Lung (tissue), 11 donors: ENCODE measurements at regions not wholly inside any gene's neighbourhood (a gene's known extent, or its start where the extent isn't known, plus 50 kb on each side); places are given as distances from the start of the nearest gene placed in this dataset.

Experiments used
- ATAC-seq: fragments of 200-7000 bp; cut with Tn5 transposase; one replicate; pipeline ENCODE4 v1.9.1; 2020; ENCODE audit warnings: moderate number of reproducible peaks; ENCODE audit not compliant: insufficient read depth, low FRiP score
- DNase-seq, 3 donors: peaks; one replicate each; pipeline ENCODE4 v3.0.0-alpha.2; 2013 to 2017
- H3K27ac ChIP-seq, 2 donors: one replicate each; pipeline ENCODE4 v1.5.1; 2013; ENCODE audit warnings: mild to moderate bottlenecking in 2 of 2, moderate library complexity in 2 of 2, control low read depth in 1 of 2, inconsistent platforms in 1 of 2, low read depth in 1 of 2, low read length in 1 of 2
- H3K27me3 ChIP-seq, 3 donors: one replicate each; pipeline ENCODE4 v1.5.1; 2013; ENCODE audit warnings: low read length in 2 of 3; ENCODE audit not compliant: control insufficient read depth in 3 of 3, insufficient read depth in 3 of 3
- H3K36me3 ChIP-seq, 4 donors: one replicate each; pipeline ENCODE4 v1.5.1; 2013; ENCODE audit warnings: low read length in 4 of 4, mild to moderate bottlenecking in 1 of 4, moderate library complexity in 1 of 4; ENCODE audit not compliant: control insufficient read depth in 4 of 4, insufficient read depth in 4 of 4
- H3K4me1 ChIP-seq, 5 donors: one replicate each; pipeline ENCODE4 v1.5.1; 2013; ENCODE audit warnings: low read length in 5 of 5, mild to moderate bottlenecking in 2 of 5, moderate library complexity in 1 of 5; ENCODE audit not compliant: control insufficient read depth in 5 of 5, insufficient read depth in 5 of 5
- H3K4me3 ChIP-seq: one replicate; pipeline ENCODE4 v1.5.1; 2013; ENCODE audit warnings: mild to moderate bottlenecking, control low read depth, moderate library complexity
- H3K9ac ChIP-seq, 2 donors: one replicate each; pipeline ENCODE4 v1.5.1; 2013; ENCODE audit warnings: low read length in 2 of 2, control low read depth in 1 of 2; ENCODE audit not compliant: insufficient read depth in 1 of 2
- H3K9me3 ChIP-seq, 4 donors: one replicate each; pipeline ENCODE4 v1.5.1; 2013; ENCODE audit warnings: low read length in 3 of 4, mild to moderate bottlenecking in 1 of 4, moderate library complexity in 1 of 4; ENCODE audit not compliant: control insufficient read depth in 4 of 4, insufficient read depth in 3 of 4
- WGBS, 2 donors: extraction: QIAGEN DNeasy Blood & Tissue Kit; methylation state at CpG; one replicate each; pipeline ENCODE4 v1.1.7; 2013; 5-methylcytosine and 5-hydroxymethylcytosine counted together
- TF ChIP-seq, protein P1 (sequence below): IDR thresholded peaks from 2 replicates; pipeline ENCODE4 v1.5.1; 2012; ENCODE audit warnings: mild to moderate bottlenecking; ENCODE audit errors: control extremely low read depth, extremely low read depth
- donor health status: control.
- donor health status: control.
- donor health status: Bipolar disorder and iron deficiency.
- donor health status: healthy.
- donor health status: DM: yes; HTN: yes; CAD: no.

DNA sequence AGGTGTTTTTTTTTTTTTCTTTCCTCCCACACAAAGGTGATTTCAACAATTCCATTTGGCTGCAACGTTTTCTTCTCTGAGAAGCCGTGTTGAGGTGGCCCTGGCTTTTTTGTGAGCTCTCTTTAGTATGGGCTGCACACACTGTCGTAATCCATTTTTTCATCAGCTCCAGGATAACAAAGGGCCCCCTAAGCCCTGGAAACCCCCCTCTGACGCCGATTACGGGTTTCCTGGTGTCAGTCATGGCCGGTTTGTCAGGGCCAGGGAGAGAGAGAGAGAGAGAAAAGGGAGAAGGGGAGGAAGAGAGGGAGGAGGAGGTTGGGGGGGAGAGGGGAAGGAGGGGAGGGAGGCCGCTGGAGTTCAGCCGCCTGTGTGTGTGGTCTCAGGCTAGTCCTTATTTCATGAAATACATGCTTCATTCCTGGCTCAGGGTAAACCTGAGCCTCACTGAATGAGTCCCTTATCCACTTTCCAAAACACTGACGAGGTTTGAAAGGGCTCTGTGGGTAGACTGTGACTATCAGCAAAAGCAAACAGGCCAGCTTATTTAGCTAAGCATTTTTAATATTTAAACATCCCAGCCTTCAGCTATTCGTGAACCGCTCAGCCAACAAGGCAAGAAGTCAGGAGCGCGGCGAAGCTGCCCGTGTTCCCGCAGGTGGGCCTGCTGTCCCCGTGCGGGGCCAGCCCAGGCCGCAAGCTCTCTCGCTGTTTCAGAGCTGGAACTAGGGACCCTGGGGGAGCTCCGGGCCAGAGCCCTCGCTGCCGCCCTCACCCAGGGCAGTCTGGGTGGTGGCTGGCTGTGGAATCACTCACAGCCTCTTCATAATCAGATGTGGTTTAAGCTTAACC is 172.8 kb downstream of the ERCC6L2 start:
- Histone ChIP-seq H3K4me1 (peaks cover 0 to 35% (median 12%) of the 10 kb centered on the region in 5 donors), H3K9ac (peak overlapping the region; percentile 40 to 50), H3K9me3 (peaks cover 0 to 3% (median 0%) of the 10 kb centered on the region in 4 donors), H3K4me3 (no peak overlapping the region), H3K27ac (no peak overlapping the region), H3K27me3 (no peaks in the 10 kb centered on the region), H3K36me3 (no peaks in the 10 kb centered on the region)
- WGBS, 2 donors: 44 to 52% methylated on average over 24 of the region's 24 CpGs
- ATAC-seq (no peak), DNase-seq (peak; percentile 91 to 95 (median 94))
- TF ChIP-seq, protein P1, sequence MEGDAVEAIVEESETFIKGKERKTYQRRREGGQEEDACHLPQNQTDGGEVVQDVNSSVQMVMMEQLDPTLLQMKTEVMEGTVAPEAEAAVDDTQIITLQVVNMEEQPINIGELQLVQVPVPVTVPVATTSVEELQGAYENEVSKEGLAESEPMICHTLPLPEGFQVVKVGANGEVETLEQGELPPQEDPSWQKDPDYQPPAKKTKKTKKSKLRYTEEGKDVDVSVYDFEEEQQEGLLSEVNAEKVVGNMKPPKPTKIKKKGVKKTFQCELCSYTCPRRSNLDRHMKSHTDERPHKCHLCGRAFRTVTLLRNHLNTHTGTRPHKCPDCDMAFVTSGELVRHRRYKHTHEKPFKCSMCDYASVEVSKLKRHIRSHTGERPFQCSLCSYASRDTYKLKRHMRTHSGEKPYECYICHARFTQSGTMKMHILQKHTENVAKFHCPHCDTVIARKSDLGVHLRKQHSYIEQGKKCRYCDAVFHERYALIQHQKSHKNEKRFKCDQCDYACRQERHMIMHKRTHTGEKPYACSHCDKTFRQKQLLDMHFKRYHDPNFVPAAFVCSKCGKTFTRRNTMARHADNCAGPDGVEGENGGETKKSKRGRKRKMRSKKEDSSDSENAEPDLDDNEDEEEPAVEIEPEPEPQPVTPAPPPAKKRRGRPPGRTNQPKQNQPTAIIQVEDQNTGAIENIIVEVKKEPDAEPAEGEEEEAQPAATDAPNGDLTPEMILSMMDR: no peak

DNA sequence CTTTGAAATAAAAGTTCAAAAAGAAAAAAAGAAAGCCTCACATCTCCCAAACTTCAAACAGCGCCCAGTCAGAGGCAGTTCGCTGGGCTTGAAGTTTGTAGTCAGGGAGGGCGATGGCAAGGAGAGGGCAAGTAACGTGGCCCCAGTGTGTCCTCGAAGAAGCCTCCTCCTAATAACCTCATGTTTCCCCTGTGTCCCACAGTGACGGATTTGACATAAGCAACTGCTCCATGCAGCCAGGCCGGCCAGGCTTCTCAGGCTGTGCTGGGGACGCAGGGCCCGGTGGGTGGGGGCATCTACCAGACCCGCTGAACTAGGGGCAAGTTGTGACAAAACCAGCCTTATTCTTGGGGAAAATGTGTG is 172.2 kb downstream of the ERCC6L2 start:
- peaks cover 0 to 35% (median 12%) of the 10 kb centered on the region in 5 donors for H3K4me1 ChIP-seq
- ATAC-seq (no peak), DNase-seq (peak in 1 of 3 donors; percentile 63)
- H3K9me3 ChIP-seq: peaks cover 0 to 2% (median 0%) of the 10 kb centered on the region in 4 donors
- no peaks in the 10 kb centered on the region for H3K27me3 ChIP-seq
- 86 to 89% methylated on average over 10 of the region's 10 CpGs for WGBS, 2 donors
- no peaks in the 10 kb centered on the region for H3K36me3 ChIP-seq
- peak overlapping the region; percentile 50 to 83 for H3K9ac ChIP-seq
- TF ChIP-seq, protein P1: no peak
- H3K4me3 ChIP-seq: no peak overlapping the region
- H3K27ac ChIP-seq: no peak overlapping the region

DNA sequence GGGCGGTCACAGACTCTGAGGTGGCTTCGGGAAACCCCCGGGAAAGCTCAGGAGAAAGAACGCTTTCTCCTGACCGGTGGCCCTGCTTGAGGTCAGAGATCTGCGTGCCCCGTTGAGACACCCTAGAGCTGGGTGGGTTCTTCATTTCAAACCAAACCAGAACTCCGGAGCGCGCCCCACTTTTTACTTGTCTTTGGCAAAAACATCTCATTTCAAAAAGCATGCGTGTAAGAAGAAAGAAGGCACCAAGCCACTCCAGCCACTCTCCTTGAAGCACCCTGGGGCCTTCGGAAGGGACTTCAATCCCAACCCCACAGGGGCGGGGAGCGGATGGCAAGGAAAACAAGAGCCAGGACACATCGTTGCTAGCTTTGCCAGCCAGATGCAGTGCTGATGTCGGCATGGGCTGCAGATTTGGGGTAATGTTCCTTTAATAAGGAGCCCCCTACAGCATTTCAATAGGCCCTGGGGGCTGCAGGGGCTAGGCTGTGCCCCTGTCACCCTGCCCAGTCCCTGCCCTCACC is 171.7 kb downstream of the ERCC6L2 start:
- H3K27me3 ChIP-seq: no peaks in the 10 kb centered on the region
- peaks cover 0 to 41% (median 16%) of the 10 kb centered on the region in 5 donors for H3K4me1 ChIP-seq
- peaks cover 0 to 2% (median 0%) of the 10 kb centered on the region in 4 donors for H3K9me3 ChIP-seq
- no peak for ATAC-seq
- peak overlapping the region in 1 of 2 donors; percentile 83 for H3K9ac ChIP-seq
- TF ChIP-seq, protein P1: no peak
- no peak overlapping the region for H3K4me3 ChIP-seq
- no peak overlapping the region for H3K27ac ChIP-seq
- H3K36me3 ChIP-seq: no peaks in the 10 kb centered on the region
- 90 to 93% methylated on average over 16 of the region's 16 CpGs for WGBS, 2 donors
- DNase-seq: peak in 2 of 3 donors; percentile 34
